A549 (cell line): ENCODE measurements at regions not wholly inside any gene's neighbourhood (a gene's known extent, or its start where the extent isn't known, plus 50 kb on each side); places are given as distances from the start of the nearest gene placed in this dataset.

Source experiments
- CTCF ChIP-seq: fragments of >200 bp; sonication (Bioruptor Twin); formaldehyde crosslinking; IDR thresholded peaks from 3 replicates; pipeline ENCODE4 v1.5.1; 2016
- EHMT2 ChIP-seq: fragments of 200-600 bp; sonication (generic); IDR thresholded peaks from 2 replicates; pipeline ENCODE4 v1.6.1; 2016; ENCODE audit warnings: antibody characterized with exemption, low read depth, mild to moderate bottlenecking, moderate library complexity
- PBX3 ChIP-seq: IDR thresholded peaks from 2 replicates; pipeline ENCODE4 v1.6.1; 2012

- no peak for TF ChIP-seq PBX3
- TF ChIP-seq CTCF = no peak
- TF ChIP-seq EHMT2 = no peak
Measured at GRCh38 chr10:93189944-93190343, 116.3 kb downstream of the CYP26A1 start.
